HUES64 (cell line): ENCODE measurements at regions not wholly inside any gene's neighbourhood (a gene's known extent, or its start where the extent isn't known, plus 50 kb on each side); places are given as distances from the start of the nearest gene placed in this dataset.

Experiments
- H3K27ac ChIP-seq: 2 replicates; pipeline ENCODE4 v1.7.0; 2013; ENCODE audit warnings: low read depth, low read length, inconsistent platforms
- H3K27me3 ChIP-seq: 2 replicates; pipeline ENCODE4 v1.6.1; 2013; ENCODE audit warnings: mild to moderate bottlenecking, low read length; ENCODE audit not compliant: insufficient read depth
- H3K36me3 ChIP-seq: 2 replicates; pipeline ENCODE4 v1.6.1; 2013; ENCODE audit warnings: mild to moderate bottlenecking, low read length; ENCODE audit not compliant: insufficient read depth
- H3K4me1 ChIP-seq: 2 replicates; pipeline ENCODE4 v1.6.1; 2013; ENCODE audit warnings: mild to moderate bottlenecking, low read length, moderate library complexity; ENCODE audit not compliant: insufficient read depth
- H3K4me3 ChIP-seq: 2 replicates; pipeline ENCODE4 v1.5.1; 2013; ENCODE audit warnings: mild to moderate bottlenecking, low read length, moderate library complexity
- H3K9ac ChIP-seq: 2 replicates; pipeline ENCODE4 v1.6.1; 2013; ENCODE audit warnings: mild to moderate bottlenecking, low read depth, low read length
- H3K9me3 ChIP-seq: 2 replicates; pipeline ENCODE4 v1.6.1; 2013; ENCODE audit warnings: low read depth, low read length; ENCODE audit not compliant: insufficient read depth
- WGBS: fragments of 150-250, 120-280 bp; methylation state at CpG from one replicate; pipeline ENCODE4 v1.1.7; 2013; ENCODE audit warnings: missing lambda C conversion rate; 5-methylcytosine and 5-hydroxymethylcytosine counted together

- H3K27ac ChIP-seq: no peak overlapping the region
Measured at GRCh38 chr10:111440501-111440900, 363.7 kb downstream of the ADRA2A start.

GRCh38 chr10:111445667-111446066 lies 368.8 kb downstream of the ADRA2A start:
- Histone ChIP-seq H3K27me3 (no peaks in the 10 kb centered on the region), H3K36me3 (no peaks in the 10 kb centered on the region), H3K9ac (no peak overlapping the region), H3K9me3 (no peaks in the 10 kb centered on the region), H3K4me1 (no peaks in the 10 kb centered on the region), H3K4me3 (no peak overlapping the region), H3K27ac (no peak overlapping the region)
- 67% methylated on average over 4 of the region's 5 CpGs for WGBS

More at GRCh38 chr10:111440501-111440900, 363.7 kb downstream of the ADRA2A start:
- no peak overlapping the region for H3K9ac ChIP-seq
- no peaks in the 10 kb centered on the region for H3K9me3 ChIP-seq
- no peaks in the 10 kb centered on the region for H3K36me3 ChIP-seq
- no peaks in the 10 kb centered on the region for H3K27me3 ChIP-seq
- WGBS: 88% methylated on average over 4 of the region's 5 CpGs
- H3K4me3 ChIP-seq: no peak overlapping the region
- H3K4me1 ChIP-seq: no peaks in the 10 kb centered on the region

- no peak overlapping the region for H3K27ac ChIP-seq
- H3K4me3 ChIP-seq: no peak overlapping the region
- H3K9me3 ChIP-seq: no peaks in the 10 kb centered on the region
- no peaks in the 10 kb centered on the region for H3K36me3 ChIP-seq
- no peaks in the 10 kb centered on the region for H3K27me3 ChIP-seq
- H3K4me1 ChIP-seq: no peaks in the 10 kb centered on the region
- no peak overlapping the region for H3K9ac ChIP-seq
Measured at GRCh38 chr10:111446966-111447365, 370.1 kb downstream of the ADRA2A start.

- H3K27ac ChIP-seq: no peak overlapping the region
- H3K9me3 ChIP-seq: no peaks in the 10 kb centered on the region
- H3K36me3 ChIP-seq: no peaks in the 10 kb centered on the region
- H3K4me1 ChIP-seq: no peaks in the 10 kb centered on the region
- H3K27me3 ChIP-seq: no peaks in the 10 kb centered on the region
- no peak overlapping the region for H3K9ac ChIP-seq
- H3K4me3 ChIP-seq: no peak overlapping the region
- WGBS: 76% methylated on average over 2 of the region's 3 CpGs
Measured at GRCh38 chr10:111452153-111452552, 375.3 kb downstream of the ADRA2A start.

- no peaks in the 10 kb centered on the region for H3K27me3 ChIP-seq
- WGBS: 98% methylated on average over 2 of the region's 2 CpGs
- no peak overlapping the region for H3K4me3 ChIP-seq
- no peaks in the 10 kb centered on the region for H3K9me3 ChIP-seq
- no peaks in the 10 kb centered on the region for H3K4me1 ChIP-seq
- no peaks in the 10 kb centered on the region for H3K36me3 ChIP-seq
- no peak overlapping the region for H3K9ac ChIP-seq
- no peak overlapping the region for H3K27ac ChIP-seq
Measured at GRCh38 chr10:111455776-111456426, 379.1 kb downstream of the ADRA2A start.

- Histone ChIP-seq H3K9me3 (0 out of 2 replicates have a peak, but pooled peaks cover 8% of the 10 kb centered on the region), H3K36me3 (no peaks in the 10 kb centered on the region), H3K9ac (no peak overlapping the region), H3K27me3 (no peaks in the 10 kb centered on the region), H3K27ac (no peak overlapping the region), H3K4me3 (no peak overlapping the region), H3K4me1 (no peaks in the 10 kb centered on the region)
- WGBS: 98% methylated on average over 1 of the region's 1 CpG
Measured at GRCh38 chr10:111458256-111458655, 381.4 kb downstream of the ADRA2A start.

- WGBS: 88% methylated on average over 2 of the region's 2 CpGs
- H3K4me3 ChIP-seq: no peak overlapping the region
- 0 out of 2 replicates have a peak, but pooled peaks cover 10% of the 10 kb centered on the region for H3K9me3 ChIP-seq
- no peaks in the 10 kb centered on the region for H3K4me1 ChIP-seq
- no peak overlapping the region for H3K27ac ChIP-seq
- H3K36me3 ChIP-seq: no peaks in the 10 kb centered on the region
- H3K27me3 ChIP-seq: no peaks in the 10 kb centered on the region
- no peak overlapping the region for H3K9ac ChIP-seq
Measured at GRCh38 chr10:111459967-111460366, 383.1 kb downstream of the ADRA2A start.

- Histone ChIP-seq H3K4me1 (no peaks in the 10 kb centered on the region), H3K9me3 (no peaks in the 10 kb centered on the region)
- 94% methylated on average over 7 of the region's 7 CpGs for WGBS
Measured at GRCh38 chr10:111472445-111472844, 395.6 kb downstream of the ADRA2A start.

GRCh38 chr10:111473361-111473760 lies 396.5 kb downstream of the ADRA2A start:
- no peak overlapping the region for H3K4me3 ChIP-seq
- H3K27me3 ChIP-seq: no peaks in the 10 kb centered on the region
- no peaks in the 10 kb centered on the region for H3K36me3 ChIP-seq
- H3K4me1 ChIP-seq: no peaks in the 10 kb centered on the region
- WGBS: 61% methylated on average over 3 of the region's 3 CpGs
- H3K9me3 ChIP-seq: no peaks in the 10 kb centered on the region
- no peak overlapping the region for H3K27ac ChIP-seq
- no peak overlapping the region for H3K9ac ChIP-seq

More at GRCh38 chr10:111472445-111472844, 395.6 kb downstream of the ADRA2A start:
- H3K9ac ChIP-seq: no peak overlapping the region
- no peak overlapping the region for H3K4me3 ChIP-seq
- no peaks in the 10 kb centered on the region for H3K36me3 ChIP-seq
- H3K27me3 ChIP-seq: no peaks in the 10 kb centered on the region
- no peak overlapping the region for H3K27ac ChIP-seq

GRCh38 chr10:111474786-111475185 lies 398.0 kb downstream of the ADRA2A start:
- no peak overlapping the region for H3K4me3 ChIP-seq
- no peaks in the 10 kb centered on the region for H3K4me1 ChIP-seq
- no peak overlapping the region for H3K27ac ChIP-seq
- H3K9ac ChIP-seq: no peak overlapping the region
- no peaks in the 10 kb centered on the region for H3K27me3 ChIP-seq
- WGBS: 96% methylated on average over 4 of the region's 4 CpGs
- no peaks in the 10 kb centered on the region for H3K36me3 ChIP-seq
- no peaks in the 10 kb centered on the region for H3K9me3 ChIP-seq

- Histone ChIP-seq H3K27ac (no peak overlapping the region), H3K9me3 (no peaks in the 10 kb centered on the region), H3K9ac (no peak overlapping the region), H3K27me3 (no peaks in the 10 kb centered on the region), H3K36me3 (no peaks in the 10 kb centered on the region), H3K4me1 (no peaks in the 10 kb centered on the region), H3K4me3 (no peak overlapping the region)
- WGBS: 99% methylated on average over 4 of the region's 4 CpGs
Measured at GRCh38 chr10:111475720-111476119, 398.9 kb downstream of the ADRA2A start.

- H3K4me3 ChIP-seq: no peak overlapping the region
- H3K36me3 ChIP-seq: no peaks in the 10 kb centered on the region
- H3K9ac ChIP-seq: no peak overlapping the region
- H3K9me3 ChIP-seq: no peaks in the 10 kb centered on the region
- 97% methylated on average over 3 of the region's 3 CpGs for WGBS
- H3K27me3 ChIP-seq: no peaks in the 10 kb centered on the region
- no peaks in the 10 kb centered on the region for H3K4me1 ChIP-seq
- H3K27ac ChIP-seq: no peak overlapping the region
Measured at GRCh38 chr10:111478651-111479050, 401.8 kb downstream of the ADRA2A start.
